Liver (tissue), 8 donors: ENCODE measurements at regions not wholly inside any gene's neighbourhood (a gene's known extent, or its start where the extent isn't known, plus 50 kb on each side); places are given as distances from the start of the nearest gene placed in this dataset.

Source experiments
- DNase-seq: peaks from one replicate; pipeline ENCODE4 v3.0.0-alpha.2; 2017; ENCODE audit warnings: low spot score
- H3K27ac ChIP-seq, 2 donors: one replicate each; pipeline ENCODE4 v1.7.0; 2013; ENCODE audit warnings: inconsistent platforms in 2 of 2, low read length in 2 of 2, control low read depth in 1 of 2, low read depth in 1 of 2, mild to moderate bottlenecking in 1 of 2
- H3K27me3 ChIP-seq, 4 donors: one replicate each; pipeline versions ENCODE4 v1.6.1 to v1.7.0; 2013; ENCODE audit warnings: low read length in 3 of 4, inconsistent platforms in 1 of 4, mild to moderate bottlenecking in 1 of 4, moderate library complexity in 1 of 4; ENCODE audit not compliant: control insufficient read depth in 4 of 4, insufficient read depth in 4 of 4
- H3K36me3 ChIP-seq, 4 donors: one replicate each; pipeline versions ENCODE4 v1.6.1 to v1.7.0; 2013; ENCODE audit warnings: low read length in 3 of 4, mild to moderate bottlenecking in 3 of 4, low read depth in 1 of 4, moderate library complexity in 1 of 4; ENCODE audit not compliant: control insufficient read depth in 4 of 4, insufficient read depth in 3 of 4
- H3K4me1 ChIP-seq, 4 donors: one replicate each; pipeline versions ENCODE4 v1.6.1 to v1.7.0; 2013; ENCODE audit warnings: low read length in 3 of 4, mild to moderate bottlenecking in 3 of 4, moderate library complexity in 1 of 4; ENCODE audit not compliant: control insufficient read depth in 4 of 4, insufficient read depth in 4 of 4
- H3K4me3 ChIP-seq, 3 donors: one replicate each; pipeline versions ENCODE4 v1.6.1 to v1.7.0; 2013; ENCODE audit warnings: low read length in 3 of 3, control low read depth in 1 of 3, low read depth in 1 of 3, mild to moderate bottlenecking in 1 of 3
- H3K9ac ChIP-seq, 2 donors: one replicate each; pipeline ENCODE4 v1.7.0; 2013; ENCODE audit warnings: low read length in 2 of 2, mild to moderate bottlenecking in 2 of 2, moderate library complexity in 2 of 2, control low read depth in 1 of 2, low read depth in 1 of 2
- H3K9me3 ChIP-seq, 4 donors: one replicate each; pipeline versions ENCODE4 v1.6.1 to v1.7.0; 2013; ENCODE audit warnings: low read length in 3 of 4; ENCODE audit not compliant: control insufficient read depth in 4 of 4
- ATF3 ChIP-seq: IDR thresholded peaks from 2 replicates; pipeline ENCODE4 v1.6.1; 2016; ENCODE audit warnings: antibody characterized with exemption
- EGR1 ChIP-seq, 2 donors: IDR thresholded peaks; 2 replicates each; pipeline ENCODE4 v1.6.1; 2016 to 2018; ENCODE audit warnings: antibody characterized with exemption in 2 of 2, low read depth in 2 of 2
- FOXA1 ChIP-seq: IDR thresholded peaks from 2 replicates; pipeline ENCODE4 v1.6.1; 2016; ENCODE audit warnings: antibody characterized with exemption
- FOXA2 ChIP-seq: IDR thresholded peaks from 2 replicates; pipeline ENCODE4 v1.6.1; 2016; ENCODE audit warnings: antibody characterized with exemption
- GABPA ChIP-seq, 2 donors: IDR thresholded peaks in 1 of 2; conservative IDR thresholded peaks in 1 of 2; 2 replicates each; pipeline ENCODE4 v1.6.1; 2016; ENCODE audit warnings: antibody characterized with exemption in 2 of 2, mild to moderate bottlenecking in 1 of 2, moderate library complexity in 1 of 2
- HNF4A ChIP-seq, 2 donors: conservative IDR thresholded peaks; 2 replicates each; pipeline ENCODE4 v1.6.1; 2016; ENCODE audit warnings: antibody characterized with exemption in 2 of 2, mild to moderate bottlenecking in 2 of 2
- HNF4G ChIP-seq: IDR thresholded peaks from 2 replicates; pipeline ENCODE4 v1.6.1; 2016; ENCODE audit warnings: antibody characterized with exemption
- JUND ChIP-seq, 2 donors: IDR thresholded peaks; 2 replicates each; pipeline ENCODE4 v1.6.1; 2016; ENCODE audit warnings: antibody characterized with exemption in 2 of 2
- NR2F2 ChIP-seq: IDR thresholded peaks from 2 replicates; pipeline ENCODE4 v1.6.1; 2016; ENCODE audit warnings: antibody characterized with exemption
- RAD21 ChIP-seq, 2 donors: IDR thresholded peaks; 2 replicates each; pipeline ENCODE4 v1.6.1; 2016; ENCODE audit warnings: antibody characterized with exemption in 2 of 2, mild to moderate bottlenecking in 2 of 2
- RXRA ChIP-seq, 2 donors: IDR thresholded peaks; 2 replicates each; pipeline ENCODE4 v1.6.1; 2017 to 2018; ENCODE audit warnings: antibody characterized with exemption in 2 of 2, mild to moderate bottlenecking in 1 of 2
- SP1 ChIP-seq: IDR thresholded peaks from 2 replicates; pipeline ENCODE4 v1.6.1; 2018; ENCODE audit warnings: antibody characterized with exemption, mild to moderate bottlenecking
- TAF1 ChIP-seq: conservative IDR thresholded peaks from 2 replicates; pipeline ENCODE4 v1.6.1; 2016; ENCODE audit warnings: antibody characterized with exemption, mild to moderate bottlenecking
- YY1 ChIP-seq: IDR thresholded peaks from 2 replicates; pipeline ENCODE4 v1.6.1; 2016; ENCODE audit warnings: antibody characterized with exemption, mild to moderate bottlenecking
- WGBS: extraction: QIAGEN DNeasy Blood & Tissue Kit; methylation state at CpG from one replicate; pipeline ENCODE4 v1.1.7; 2013; 5-methylcytosine and 5-hydroxymethylcytosine counted together
- TF ChIP-seq, protein P1 (sequence below): fragments of 150-350 bp; IDR thresholded peaks from 2 replicates; pipeline ENCODE4 v1.5.1; 2017; ENCODE audit warnings: improper control_type of control experiment, low read depth, low read length; ENCODE audit not compliant: missing input control
- TF ChIP-seq, protein P2 (sequence below): IDR thresholded peaks from 2 replicates; pipeline ENCODE4 v1.6.1; 2016; ENCODE audit warnings: antibody characterized with exemption, mild to moderate bottlenecking
- TF ChIP-seq, protein P3 (sequence below): IDR thresholded peaks from 2 replicates; pipeline ENCODE4 v1.6.1; 2016; ENCODE audit warnings: antibody characterized with exemption
- TF ChIP-seq, protein P4 (sequence below): IDR thresholded peaks from 2 replicates; pipeline ENCODE4 v1.6.1; 2016; ENCODE audit warnings: antibody characterized with exemption
- donor health status: healthy.
- donor health status: healthy.
- donor health status: healthy.
- donor health status: healthy.
- donor health status: healthy.

- TF ChIP-seq FOXA1 (no peak), JUND (IDR thresholded peaks at IDR 0.05) (no peak), YY1 (no peak), ATF3 (no peak)
Measured at GRCh38 chr4:174058846-174059245, 224.6 kb downstream of the FBXO8 start (continued).

DNA sequence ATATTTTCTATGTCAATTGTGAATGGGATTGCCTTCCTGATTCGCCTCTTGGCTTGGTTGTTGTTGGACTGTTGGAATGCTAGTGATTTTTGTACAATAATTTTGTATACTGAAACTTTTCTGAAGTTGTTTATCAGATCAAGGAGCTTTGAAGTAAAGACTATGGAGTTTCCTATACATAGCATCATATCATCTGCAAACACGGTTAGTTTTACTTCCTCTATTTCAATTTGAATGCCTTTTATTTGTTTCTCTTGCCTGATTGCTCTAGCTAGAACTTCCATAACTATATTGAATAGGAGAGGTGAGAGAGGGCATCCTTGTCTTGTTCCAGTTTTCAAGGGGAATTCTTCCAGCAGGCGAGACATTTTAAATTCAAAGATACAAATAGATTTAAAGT, 226.5 kb downstream of the FBXO8 start:
- Histone ChIP-seq H3K27ac (no peak overlapping the region), H3K4me3 (no peak overlapping the region), H3K36me3 (no peaks in the 10 kb centered on the region), H3K27me3 (no peaks in the 10 kb centered on the region), H3K9me3 (no peaks in the 10 kb centered on the region), H3K9ac (no peak overlapping the region), H3K4me1 (no peaks in the 10 kb centered on the region)
- WGBS = 48% methylated on average over 3 of the region's 3 CpGs
- TF ChIP-seq GABPA (IDR thresholded peaks at IDR 0.05 in 1 of 2, conservative IDR thresholded peaks at IDR 0.05 in 1 of 2) (no peak), RAD21 (IDR thresholded peaks at IDR 0.05) (no peak), FOXA2 (no peak), FOXA1 (no peak), EGR1 (IDR thresholded peaks at IDR 0.05; ENCODE audit: low read depth in 2 of 2) (no peak), HNF4A (conservative IDR thresholded peaks at IDR 0.05) (no peak), SP1 (no peak), ATF3 (no peak), JUND (IDR thresholded peaks at IDR 0.05) (no peak), YY1 (no peak), HNF4G (no peak), RXRA (IDR thresholded peaks at IDR 0.05) (no peak), TAF1 (no peak), NR2F2 (no peak)
- TF ChIP-seq, protein P1, sequence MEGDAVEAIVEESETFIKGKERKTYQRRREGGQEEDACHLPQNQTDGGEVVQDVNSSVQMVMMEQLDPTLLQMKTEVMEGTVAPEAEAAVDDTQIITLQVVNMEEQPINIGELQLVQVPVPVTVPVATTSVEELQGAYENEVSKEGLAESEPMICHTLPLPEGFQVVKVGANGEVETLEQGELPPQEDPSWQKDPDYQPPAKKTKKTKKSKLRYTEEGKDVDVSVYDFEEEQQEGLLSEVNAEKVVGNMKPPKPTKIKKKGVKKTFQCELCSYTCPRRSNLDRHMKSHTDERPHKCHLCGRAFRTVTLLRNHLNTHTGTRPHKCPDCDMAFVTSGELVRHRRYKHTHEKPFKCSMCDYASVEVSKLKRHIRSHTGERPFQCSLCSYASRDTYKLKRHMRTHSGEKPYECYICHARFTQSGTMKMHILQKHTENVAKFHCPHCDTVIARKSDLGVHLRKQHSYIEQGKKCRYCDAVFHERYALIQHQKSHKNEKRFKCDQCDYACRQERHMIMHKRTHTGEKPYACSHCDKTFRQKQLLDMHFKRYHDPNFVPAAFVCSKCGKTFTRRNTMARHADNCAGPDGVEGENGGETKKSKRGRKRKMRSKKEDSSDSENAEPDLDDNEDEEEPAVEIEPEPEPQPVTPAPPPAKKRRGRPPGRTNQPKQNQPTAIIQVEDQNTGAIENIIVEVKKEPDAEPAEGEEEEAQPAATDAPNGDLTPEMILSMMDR = no peak
- TF ChIP-seq, protein P2, sequence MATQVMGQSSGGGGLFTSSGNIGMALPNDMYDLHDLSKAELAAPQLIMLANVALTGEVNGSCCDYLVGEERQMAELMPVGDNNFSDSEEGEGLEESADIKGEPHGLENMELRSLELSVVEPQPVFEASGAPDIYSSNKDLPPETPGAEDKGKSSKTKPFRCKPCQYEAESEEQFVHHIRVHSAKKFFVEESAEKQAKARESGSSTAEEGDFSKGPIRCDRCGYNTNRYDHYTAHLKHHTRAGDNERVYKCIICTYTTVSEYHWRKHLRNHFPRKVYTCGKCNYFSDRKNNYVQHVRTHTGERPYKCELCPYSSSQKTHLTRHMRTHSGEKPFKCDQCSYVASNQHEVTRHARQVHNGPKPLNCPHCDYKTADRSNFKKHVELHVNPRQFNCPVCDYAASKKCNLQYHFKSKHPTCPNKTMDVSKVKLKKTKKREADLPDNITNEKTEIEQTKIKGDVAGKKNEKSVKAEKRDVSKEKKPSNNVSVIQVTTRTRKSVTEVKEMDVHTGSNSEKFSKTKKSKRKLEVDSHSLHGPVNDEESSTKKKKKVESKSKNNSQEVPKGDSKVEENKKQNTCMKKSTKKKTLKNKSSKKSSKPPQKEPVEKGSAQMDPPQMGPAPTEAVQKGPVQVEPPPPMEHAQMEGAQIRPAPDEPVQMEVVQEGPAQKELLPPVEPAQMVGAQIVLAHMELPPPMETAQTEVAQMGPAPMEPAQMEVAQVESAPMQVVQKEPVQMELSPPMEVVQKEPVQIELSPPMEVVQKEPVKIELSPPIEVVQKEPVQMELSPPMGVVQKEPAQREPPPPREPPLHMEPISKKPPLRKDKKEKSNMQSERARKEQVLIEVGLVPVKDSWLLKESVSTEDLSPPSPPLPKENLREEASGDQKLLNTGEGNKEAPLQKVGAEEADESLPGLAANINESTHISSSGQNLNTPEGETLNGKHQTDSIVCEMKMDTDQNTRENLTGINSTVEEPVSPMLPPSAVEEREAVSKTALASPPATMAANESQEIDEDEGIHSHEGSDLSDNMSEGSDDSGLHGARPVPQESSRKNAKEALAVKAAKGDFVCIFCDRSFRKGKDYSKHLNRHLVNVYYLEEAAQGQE = no peak
- TF ChIP-seq, protein P3, sequence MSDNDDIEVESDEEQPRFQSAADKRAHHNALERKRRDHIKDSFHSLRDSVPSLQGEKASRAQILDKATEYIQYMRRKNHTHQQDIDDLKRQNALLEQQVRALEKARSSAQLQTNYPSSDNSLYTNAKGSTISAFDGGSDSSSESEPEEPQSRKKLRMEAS = no peak
- TF ChIP-seq, protein P4, sequence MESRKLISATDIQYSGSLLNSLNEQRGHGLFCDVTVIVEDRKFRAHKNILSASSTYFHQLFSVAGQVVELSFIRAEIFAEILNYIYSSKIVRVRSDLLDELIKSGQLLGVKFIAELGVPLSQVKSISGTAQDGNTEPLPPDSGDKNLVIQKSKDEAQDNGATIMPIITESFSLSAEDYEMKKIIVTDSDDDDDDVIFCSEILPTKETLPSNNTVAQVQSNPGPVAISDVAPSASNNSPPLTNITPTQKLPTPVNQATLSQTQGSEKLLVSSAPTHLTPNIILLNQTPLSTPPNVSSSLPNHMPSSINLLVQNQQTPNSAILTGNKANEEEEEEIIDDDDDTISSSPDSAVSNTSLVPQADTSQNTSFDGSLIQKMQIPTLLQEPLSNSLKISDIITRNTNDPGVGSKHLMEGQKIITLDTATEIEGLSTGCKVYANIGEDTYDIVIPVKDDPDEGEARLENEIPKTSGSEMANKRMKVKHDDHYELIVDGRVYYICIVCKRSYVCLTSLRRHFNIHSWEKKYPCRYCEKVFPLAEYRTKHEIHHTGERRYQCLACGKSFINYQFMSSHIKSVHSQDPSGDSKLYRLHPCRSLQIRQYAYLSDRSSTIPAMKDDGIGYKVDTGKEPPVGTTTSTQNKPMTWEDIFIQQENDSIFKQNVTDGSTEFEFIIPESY = no peak
- no peak for DNase-seq
